NCI-H146 (cell line): ENCODE measurements at regions not wholly inside any gene's neighbourhood (a gene's known extent, or its start where the extent isn't known, plus 50 kb on each side); places are given as distances from the start of the nearest gene placed in this dataset.
"Not testable (repeated sequence)": the region's sequence is repeated elsewhere in the genome, so short reads cannot be mapped to it uniquely, and the experiment has no call there.

Source experiments
- DNase-seq: peaks from one replicate; lab custom pipeline; 2025; lab: John Stamatoyannopoulos, UW

GRCh38 chr6:157727629-157728182 is 95.3 kb upstream of the SNX9 start:
- DNase-seq = no peak

- peak; percentile 81 for DNase-seq
These were observed 94.7 kb upstream of the SNX9 start for GRCh38 chr6:157728183-157728881.

GRCh38 chr6:157731221-157731620 is 91.8 kb upstream of the SNX9 start:
- no peak for DNase-seq

GRCh38 chr6:157732007-157732406 is 91.0 kb upstream of the SNX9 start:
- peak; percentile 67 for DNase-seq

GRCh38 chr6:157732416-157733161 is 90.5 kb upstream of the SNX9 start:
- no peak for DNase-seq

GRCh38 chr6:157736555-157736954 is 86.5 kb upstream of the SNX9 start:
- not testable (repeated sequence) for DNase-seq

- DNase-seq = no peak
These were observed 81.6 kb upstream of the SNX9 start for GRCh38 chr6:157741321-157741947.

- DNase-seq = no peak
These were observed 81.0 kb upstream of the SNX9 start for GRCh38 chr6:157741948-157742556.

- DNase-seq = no peak
These were observed 78.9 kb upstream of the SNX9 start for GRCh38 chr6:157744102-157744601.

GRCh38 chr6:157746897-157747296 is 76.1 kb upstream of the SNX9 start:
- no peak for DNase-seq

- no peak for DNase-seq
These were observed 75.7 kb upstream of the SNX9 start for GRCh38 chr6:157747370-157747769.

GRCh38 chr6:157748839-157749571 is 74.0 kb upstream of the SNX9 start:
- no peak for DNase-seq

- DNase-seq = not testable (repeated sequence)
These were observed 72.1 kb upstream of the SNX9 start for GRCh38 chr6:157750973-157751372.

- no peak for DNase-seq
These were observed 71.4 kb upstream of the SNX9 start for GRCh38 chr6:157751547-157752200.

- DNase-seq = not testable (repeated sequence)
These were observed 70.2 kb upstream of the SNX9 start for GRCh38 chr6:157752879-157753278.

GRCh38 chr6:157753291-157753690 is 69.8 kb upstream of the SNX9 start:
- DNase-seq = no peak

- not testable (repeated sequence) for DNase-seq
These were observed 69.2 kb upstream of the SNX9 start for GRCh38 chr6:157753801-157754200.

- no peak for DNase-seq
These were observed 68.7 kb upstream of the SNX9 start for GRCh38 chr6:157754351-157754750.

- DNase-seq = no peak
These were observed 67.9 kb upstream of the SNX9 start for GRCh38 chr6:157755032-157755745.

- DNase-seq = no peak
These were observed 67.2 kb upstream of the SNX9 start for GRCh38 chr6:157755746-157756411.
